ENCODE measurements at regions not wholly inside any gene's neighbourhood (a gene's known extent, or its start where the extent isn't known, plus 50 kb on each side); places are given as distances from the start of the nearest gene placed in this dataset.

GRCh38 chr2:217189131-217189530, 329.3 kb upstream of the TNP1 start:
- TF ChIP-seq EP300 (IDR thresholded peaks at IDR 0.05; ENCODE audit: borderline replicate concordance in 1 of 2, low read depth in 1 of 2, low read length in 1 of 2) (no peak), CTCF (IDR thresholded peaks at IDR 0.05) (no peak), RAD21 (IDR thresholded peaks at IDR 0.05; ENCODE audit: low read length) (no peak), POLR2AphosphoS5 (IDR thresholded peaks at IDR 0.05; ENCODE audit: low read depth, low read length) (no peak), RFX5 (IDR thresholded peaks at IDR 0.05; ENCODE audit: low read length) (no peak), SIN3A (IDR thresholded peaks at IDR 0.05; ENCODE audit: borderline replicate concordance, low read depth, low read length) (no peak), GATA2 (CRISPR knock-in tag; IDR thresholded peaks at IDR 0.05) (no peak), TCF12 (IDR thresholded peaks at IDR 0.05) (no peak), MAX (IDR thresholded peaks at IDR 0.05; ENCODE audit: low read depth) (no peak), REST (IDR thresholded peaks at IDR 0.05; ENCODE audit: low read depth, low read length) (no peak)
